Esophagus muscularis mucosa (tissue), 4 donors: ENCODE measurements at regions not wholly inside any gene's neighbourhood (a gene's known extent, or its start where the extent isn't known, plus 50 kb on each side); places are given as distances from the start of the nearest gene placed in this dataset.
"Not testable (repeated sequence)": the region's sequence is repeated elsewhere in the genome, so short reads cannot be mapped to it uniquely, and the experiment has no call there.

Experiments used
- EP300 ChIP-seq: sonication (generic); formaldehyde crosslinking; IDR thresholded peaks from one replicate; pipeline ENCODE4 v1.6.1; 2017; ENCODE audit warnings: antibody characterized with exemption
- POLR2A ChIP-seq: fragments of 450-650 bp; IDR thresholded peaks from one replicate; pipeline ENCODE4 v1.6.1; 2017; ENCODE audit warnings: antibody characterized with exemption, moderate library complexity, mild to moderate bottlenecking, low read depth
- POLR2AphosphoS5 ChIP-seq, 2 donors: sonication (generic); formaldehyde crosslinking; IDR thresholded peaks; one replicate each; pipeline ENCODE4 v1.6.1; 2017; ENCODE audit warnings: antibody characterized with exemption in 2 of 2
- TF ChIP-seq, protein P1 (sequence below), 3 experiments: fragments of 200-600 bp in 2 of 3; fragments of 450-650 bp in 1 of 3; sonication (generic) in 2 of 3; IDR thresholded peaks; one replicate each; pipeline ENCODE4 v1.5.1; 2017 to 2019; ENCODE audit warnings: antibody characterized with exemption in 3 of 3, mild to moderate bottlenecking in 2 of 3, moderate library complexity in 1 of 3

DNA sequence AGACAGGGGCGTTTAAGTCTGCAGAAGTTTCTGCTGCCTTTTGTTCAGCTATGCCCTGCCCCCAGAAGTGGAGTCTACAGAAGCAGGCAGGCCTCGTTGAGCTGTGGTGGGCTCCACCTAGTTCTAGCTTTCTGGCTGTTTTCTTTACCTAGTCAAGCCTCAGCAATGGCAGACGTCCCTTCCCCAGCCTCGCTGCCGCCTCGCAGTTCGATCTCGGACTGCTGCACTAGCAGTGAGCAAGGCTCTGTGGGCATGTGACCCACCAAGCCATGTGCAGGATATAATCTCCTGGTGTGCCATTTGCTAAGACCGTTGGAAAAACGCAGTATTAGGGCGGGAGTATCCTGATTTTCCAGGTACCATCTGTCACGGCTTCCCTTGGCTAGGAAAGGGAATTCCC is 742.7 kb upstream of the NRXN1 start:
- TF ChIP-seq, protein P1, sequence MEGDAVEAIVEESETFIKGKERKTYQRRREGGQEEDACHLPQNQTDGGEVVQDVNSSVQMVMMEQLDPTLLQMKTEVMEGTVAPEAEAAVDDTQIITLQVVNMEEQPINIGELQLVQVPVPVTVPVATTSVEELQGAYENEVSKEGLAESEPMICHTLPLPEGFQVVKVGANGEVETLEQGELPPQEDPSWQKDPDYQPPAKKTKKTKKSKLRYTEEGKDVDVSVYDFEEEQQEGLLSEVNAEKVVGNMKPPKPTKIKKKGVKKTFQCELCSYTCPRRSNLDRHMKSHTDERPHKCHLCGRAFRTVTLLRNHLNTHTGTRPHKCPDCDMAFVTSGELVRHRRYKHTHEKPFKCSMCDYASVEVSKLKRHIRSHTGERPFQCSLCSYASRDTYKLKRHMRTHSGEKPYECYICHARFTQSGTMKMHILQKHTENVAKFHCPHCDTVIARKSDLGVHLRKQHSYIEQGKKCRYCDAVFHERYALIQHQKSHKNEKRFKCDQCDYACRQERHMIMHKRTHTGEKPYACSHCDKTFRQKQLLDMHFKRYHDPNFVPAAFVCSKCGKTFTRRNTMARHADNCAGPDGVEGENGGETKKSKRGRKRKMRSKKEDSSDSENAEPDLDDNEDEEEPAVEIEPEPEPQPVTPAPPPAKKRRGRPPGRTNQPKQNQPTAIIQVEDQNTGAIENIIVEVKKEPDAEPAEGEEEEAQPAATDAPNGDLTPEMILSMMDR (IDR thresholded peaks at IDR 0.05): not testable (repeated sequence)
- TF ChIP-seq EP300; POLR2A; POLR2AphosphoS5 (IDR thresholded peaks at IDR 0.05): not testable (repeated sequence)
